Uterus (tissue), 2 donors: ENCODE measurements at regions not wholly inside any gene's neighbourhood (a gene's known extent, or its start where the extent isn't known, plus 50 kb on each side); places are given as distances from the start of the nearest gene placed in this dataset.

ENCODE experiments used
- CTCF ChIP-seq, 4 experiments: fragments of 200-600 bp in 2 of 4; fragments of 450-650 bp in 2 of 4; sonication (generic) in 2 of 4; IDR thresholded peaks; one replicate each; pipeline ENCODE4 v1.5.1; 2016 to 2019; ENCODE audit warnings: antibody characterized with exemption in 4 of 4, mild to moderate bottlenecking in 2 of 4, moderate library complexity in 1 of 4
- POLR2A ChIP-seq, 2 donors: fragments of 450-650 bp; IDR thresholded peaks; one replicate each; pipeline ENCODE4 v1.6.1; 2016; ENCODE audit warnings: antibody characterized with exemption in 2 of 2, mild to moderate bottlenecking in 1 of 2, moderate library complexity in 1 of 2

GRCh38 chr19:20294181-20294580, 127.2 kb downstream of the ZNF486 start:
- TF ChIP-seq CTCF (IDR thresholded peaks at IDR 0.05) (no peak), POLR2A (IDR thresholded peaks at IDR 0.05) (no peak)
